GM12878 (cell line): ENCODE measurements at regions not wholly inside any gene's neighbourhood (a gene's known extent, or its start where the extent isn't known, plus 50 kb on each side); places are given as distances from the start of the nearest gene placed in this dataset.

Experiments
- ATAC-seq: fragments of 200-7000 bp; cut with Tn5 transposase; 3 replicates; pipeline ENCODE4 v1.9.1; 2020; ENCODE audit warnings: mild to moderate bottlenecking, moderate library complexity
- BruUV-seq: library from RNA; stranded (reverse); fragments of 400-500 nt; replicated peaks from 2 replicates; lab custom pipeline; 2021; lab: Mats Ljungman, UMichigan
- CTCF ChIA-PET: fragments of 300-600 bp; sonication (Branson Sonifier 250); formaldehyde crosslinking; extraction: SDS; loops from one replicate; lab custom pipeline; 2021; ENCODE audit warnings: inconsistent platforms; lab: Yijun Ruan, JAX
- POLR2A ChIA-PET: fragments of 350-600 bp; formaldehyde crosslinking; extraction: SDS; loops from one replicate; lab custom pipeline; 2021; ENCODE audit warnings: inconsistent platforms; lab: Charles Lee
- RAD21 ChIA-PET: fragments of 300-600 bp; sonication (Branson Sonifier 250); formaldehyde crosslinking; loops from one replicate; lab custom pipeline; 2023; ENCODE audit warnings: antibody characterized with exemption; ENCODE audit not compliant: unreplicated experiment; lab: Charles Lee
- SMC1A ChIA-PET: fragments of 300-600 bp; sonication (Branson Sonifier 250); formaldehyde crosslinking; loops from one replicate; lab custom pipeline; 2023; ENCODE audit not compliant: unreplicated experiment, uncharacterized antibody; lab: Charles Lee
- DNase-seq: peaks from one replicate; pipeline ENCODE4 v3.0.0-alpha.2; 2011; ENCODE audit warnings: low read depth, low spot score
- FAIRE-seq: peaks from 3 replicates; lab custom pipeline; 2011; peaks lifted over from hg19 to GRCh38; lab: Jason Lieb, UNC
- H2AFZ ChIP-seq: 2 replicates; pipeline ENCODE4 v1.6.0; 2011; ENCODE audit warnings: low read depth, low read length, control low read depth; ENCODE audit not compliant: control insufficient read depth
- H3K27ac ChIP-seq: 2 replicates; pipeline ENCODE4 v1.5.1; 2011; ENCODE audit warnings: control low read depth; ENCODE audit not compliant: control insufficient read depth, insufficient read depth
- H3K27me3 ChIP-seq, 2 experiments: replicated peaks in 1 of 2; 2 replicates each; pipeline versions ENCODE4 v1.6.0 to v1.6.1; 2011; ENCODE audit warnings: low read length in 1 of 2; ENCODE audit not compliant: control insufficient read depth in 2 of 2, insufficient read depth in 2 of 2
- H3K36me3 ChIP-seq, 2 experiments: 2 replicates each; pipeline ENCODE4 v1.5.1; 2011; ENCODE audit warnings: low read length in 1 of 2; ENCODE audit not compliant: control insufficient read depth in 2 of 2, insufficient read depth in 2 of 2
- H3K4me1 ChIP-seq: 2 replicates; pipeline ENCODE4 v1.6.1; 2011; ENCODE audit warnings: mild to moderate bottlenecking, low read length, moderate library complexity, mixed read lengths; ENCODE audit not compliant: control insufficient read depth, insufficient read depth
- H3K4me2 ChIP-seq: 2 replicates; pipeline ENCODE4 v1.6.0; 2011; ENCODE audit warnings: control low read depth; ENCODE audit not compliant: control insufficient read depth, insufficient read depth
- H3K4me3 ChIP-seq: fragments of 200-600 bp; sonication (generic); 2 replicates; pipeline ENCODE4 v1.5.1; 2016
- H3K79me2 ChIP-seq: 2 replicates; pipeline ENCODE4 v1.6.0; 2011; ENCODE audit warnings: low read length; ENCODE audit not compliant: control insufficient read depth, insufficient read depth
- H3K9ac ChIP-seq: 2 replicates; pipeline ENCODE4 v1.8.0; 2011; ENCODE audit warnings: low read length, control low read depth, mixed read lengths; ENCODE audit not compliant: control insufficient read depth, insufficient read depth
- H3K9me3 ChIP-seq: replicated peaks from 3 replicates; pipeline ENCODE4 v1.5.1; 2011; ENCODE audit warnings: mild to moderate bottlenecking, low read length; ENCODE audit not compliant: control insufficient read depth, insufficient read depth
- H4K20me1 ChIP-seq: 2 replicates; pipeline ENCODE4 v1.6.0; 2011; ENCODE audit not compliant: control insufficient read depth, insufficient read depth
- CHD4 ChIP-seq: fragments of 200-600 bp; sonication (generic); IDR thresholded peaks from 2 replicates; pipeline ENCODE4 v1.6.1; 2016; ENCODE audit warnings: mild to moderate bottlenecking
- E2F4 ChIP-seq: IDR thresholded peaks from 2 replicates; pipeline ENCODE4 v1.6.1; 2012; ENCODE audit warnings: low read depth, low read length, improper control_type of control experiment
- ETV6 ChIP-seq, 2 experiments: fragments of 450-650 bp in 1 of 2; IDR thresholded peaks in 1 of 2; conservative IDR thresholded peaks in 1 of 2; 2 replicates each; pipeline ENCODE4 v1.6.1; 2014; ENCODE audit warnings: antibody characterized with exemption in 1 of 2, borderline replicate concordance in 1 of 2, low read depth in 1 of 2, mild to moderate bottlenecking in 1 of 2, moderate library complexity in 1 of 2
- HDAC6 ChIP-seq: fragments of 200-600 bp; sonication (generic); IDR thresholded peaks from one replicate; pipeline ENCODE4 v1.8.0; 2017; ENCODE audit warnings: antibody characterized with exemption; ENCODE audit not compliant: unreplicated experiment
- JUND ChIP-seq: IDR thresholded peaks from 2 replicates; pipeline ENCODE4 v1.6.1; 2012; ENCODE audit warnings: low read depth, mild to moderate bottlenecking, low read length, improper control_type of control experiment, moderate library complexity
- KAT2A ChIP-seq: conservative IDR thresholded peaks from 2 replicates; pipeline ENCODE4 v1.6.1; 2011; ENCODE audit warnings: low read depth, low read length; ENCODE audit not compliant: control insufficient read depth
- MYC ChIP-seq: IDR thresholded peaks from 2 replicates; pipeline ENCODE4 v1.6.1; 2011; ENCODE audit warnings: mild to moderate bottlenecking, low read length, moderate library complexity, inconsistent platforms; ENCODE audit not compliant: insufficient read depth, insufficient replicate concordance, insufficient read length, severe bottlenecking
- NR2F1 ChIP-seq: fragments of 450-650 bp; conservative IDR thresholded peaks from 2 replicates; pipeline ENCODE4 v1.6.1; 2017; ENCODE audit warnings: mild to moderate bottlenecking
- PAX8 ChIP-seq: fragments of 450-650 bp; IDR thresholded peaks from 2 replicates; pipeline ENCODE4 v1.6.1; 2017; ENCODE audit warnings: mild to moderate bottlenecking, moderate library complexity
- POLR2A ChIP-seq: IDR thresholded peaks from 2 replicates; pipeline ENCODE4 v1.6.1; 2011; ENCODE audit warnings: low read depth, mild to moderate bottlenecking, low read length
- POLR2AphosphoS2 ChIP-seq: IDR thresholded peaks from 2 replicates; pipeline ENCODE4 v1.6.1; 2011; ENCODE audit warnings: low read depth, mild to moderate bottlenecking, low read length, improper control_type of control experiment, moderate library complexity
- RELB ChIP-seq: fragments of 450-650 bp; IDR thresholded peaks from 2 replicates; pipeline ENCODE4 v1.6.1; 2017; ENCODE audit warnings: low read depth, mild to moderate bottlenecking, moderate library complexity
- SKIL ChIP-seq: fragments of 450-650 bp; IDR thresholded peaks from 2 replicates; pipeline ENCODE4 v1.6.1; 2017; ENCODE audit warnings: mild to moderate bottlenecking, low read depth, inconsistent platforms; ENCODE audit not compliant: poor library complexity, severe bottlenecking
- TCF3 ChIP-seq: IDR thresholded peaks from 2 replicates; pipeline ENCODE4 v1.6.1; 2012; ENCODE audit warnings: low read depth, mild to moderate bottlenecking, low read length, borderline replicate concordance; ENCODE audit not compliant: insufficient read depth
- ZZZ3 ChIP-seq: IDR thresholded peaks from 2 replicates; pipeline ENCODE4 v1.6.1; 2011; ENCODE audit warnings: low read depth; ENCODE audit not compliant: control insufficient read depth, insufficient read length
- WGBS: methylation state at CpG from one replicate; pipeline ENCODE4 v1.1.6; 2016; ENCODE audit warnings: low lambda C conversion rate; ENCODE audit not compliant: insufficient replicate concordance, insufficient coverage; ENCODE audit errors: missing lambda C conversion rate; 5-methylcytosine and 5-hydroxymethylcytosine counted together
- in situ Hi-C: fragments of 300-500 bp; cut with MboI; formaldehyde crosslinking; loops from 9 replicates; pipeline ENCODE4 v1.14.3; 2018; ENCODE audit warnings: mixed read lengths
- intact Hi-C: fragments of 100-400 bp; cut with micrococcal nuclease; formaldehyde crosslinking; loops from one replicate; pipeline ENCODE4 v1.14.2; 2022; ENCODE audit not compliant: unreplicated experiment

GRCh38 chr3:62942764-62943163, 67.5 kb upstream of the CADPS start:
- intact Hi-C loops = no loop called here
- POLR2A ChIA-PET = no interaction called here

GRCh38 chr3:62948921-62949320, 73.7 kb upstream of the CADPS start:
- WGBS = 30% methylated on average over 4 of the region's 4 CpGs
- TF ChIP-seq ZZZ3 (no peak), SKIL (no peak), E2F4 (no peak), PAX8 (no peak), CHD4 (no peak), HDAC6 (no peak), POLR2A (no peak), KAT2A (no peak), MYC (no peak), JUND (no peak), ETV6 (conservative IDR thresholded peaks at IDR 0.05 in 1 of 2, IDR thresholded peaks at IDR 0.05 in 1 of 2; ENCODE audit: borderline replicate concordance in 1 of 2, low read depth in 1 of 2) (no peak), TCF3 (no peak), RELB (no peak), NR2F1 (no peak)

More at GRCh38 chr3:62942764-62943163, 67.5 kb upstream of the CADPS start:
- ChIA-PET SMC1A (no interaction called here), CTCF (no interaction called here), RAD21 (no interaction called here)
- no peak overlapping the region for H3K4me3 ChIP-seq
- FAIRE-seq (no peak), DNase-seq (no peak), ATAC-seq (no peak)
- H3K27ac ChIP-seq = no peak overlapping the region
- H3K9ac ChIP-seq = no peak overlapping the region
- H3K36me3 ChIP-seq = no peaks in the 10 kb centered on the region
- BruUV-seq = no TSS peak
- TF ChIP-seq POLR2AphosphoS2 = no peak
- in situ Hi-C loops = no loop called here
- H3K79me2 ChIP-seq = no peaks in the 10 kb centered on the region
- H2AFZ ChIP-seq = no peak overlapping the region
- no peaks in the 10 kb centered on the region for H3K27me3 ChIP-seq
- no peaks in the 10 kb centered on the region for H3K9me3 ChIP-seq
- no peak overlapping the region for H3K4me2 ChIP-seq
- no peaks in the 10 kb centered on the region for H4K20me1 ChIP-seq
- H3K4me1 ChIP-seq = no peaks in the 10 kb centered on the region

More at GRCh38 chr3:62948921-62949320, 73.7 kb upstream of the CADPS start:
- ChIA-PET SMC1A (no interaction called here), POLR2A (no interaction called here), CTCF (no interaction called here), RAD21 (no interaction called here)
- no peak overlapping the region for H3K4me3 ChIP-seq
- no peak overlapping the region for H3K27ac ChIP-seq
- no peak overlapping the region for H2AFZ ChIP-seq
- intact Hi-C loops = no loop called here
- no peaks in the 10 kb centered on the region for H4K20me1 ChIP-seq
- no peaks in the 10 kb centered on the region for H3K36me3 ChIP-seq
- no peak overlapping the region for H3K9ac ChIP-seq
- FAIRE-seq = no peak
- H3K4me1 ChIP-seq = no peaks in the 10 kb centered on the region
- no peaks in the 10 kb centered on the region for H3K79me2 ChIP-seq
- H3K9me3 ChIP-seq = no peaks in the 10 kb centered on the region
- in situ Hi-C loops = no loop called here
- no TSS peak for BruUV-seq
- no peak overlapping the region for H3K4me2 ChIP-seq
- no peak for ATAC-seq
- no peak for DNase-seq
- no peaks in the 10 kb centered on the region for H3K27me3 ChIP-seq
